HCT116 (cell line): ENCODE measurements at regions not wholly inside any gene's neighbourhood (a gene's known extent, or its start where the extent isn't known, plus 50 kb on each side); places are given as distances from the start of the nearest gene placed in this dataset.

Source experiments
- ATAC-seq: fragments of 200-7000 bp; cut with Tn5 transposase; 2 replicates; pipeline ENCODE4 v1.9.1; 2020; ENCODE audit warnings: mild to moderate bottlenecking, moderate library complexity
- BruUV-seq: library from RNA; stranded (reverse); fragments of 400-500 nt; replicated peaks from 2 replicates; lab custom pipeline; 2021; lab: Mats Ljungman, UMichigan
- CTCF ChIA-PET: fragments of 300-600 bp; sonication (Branson Sonifier 250); formaldehyde crosslinking; loops from one replicate; lab custom pipeline; 2021; ENCODE audit warnings: antibody characterized with exemption; lab: Charles Lee
- POLR2A ChIA-PET: fragments of 300-600, 350-600 bp; sonication (Branson Sonifier 250); formaldehyde crosslinking; loops from one replicate; lab custom pipeline; 2021; ENCODE audit warnings: antibody characterized with exemption; lab: Charles Lee
- RAD21 ChIA-PET, 2 experiments: fragments of 300-600 bp; sonication (Branson Sonifier 250); formaldehyde crosslinking; loops; one replicate each; lab custom pipeline; 2023; ENCODE audit warnings: low total read pairs in 2 of 2; ENCODE audit not compliant: uncharacterized antibody in 2 of 2, unreplicated experiment in 2 of 2, low non-redundant PET in 1 of 2; lab: Charles Lee
- DNase-seq: peaks from one replicate; pipeline ENCODE4 v3.0.0-alpha.2; 2010; ENCODE audit warnings: low read depth, low spot score
- H2AFZ ChIP-seq: fragments of 200-600 bp; shearing (Covaris generic), sonication (generic); 2 replicates; pipeline ENCODE4 v1.6.1; 2017; ENCODE audit warnings: low read depth, mixed run types, mixed read lengths, antibody characterized with exemption, low read length; ENCODE audit not compliant: poor library complexity, severe bottlenecking
- H3K27ac ChIP-seq: 2 replicates; pipeline ENCODE4 v1.5.1; 2012; ENCODE audit warnings: low read depth, low read length
- H3K27me3 ChIP-seq: fragments of 200-600 bp; sonication (generic); 2 replicates; pipeline ENCODE4 v1.6.1; 2016; ENCODE audit warnings: mixed run types, low read length, mixed read lengths; ENCODE audit not compliant: insufficient read depth
- H3K36me3 ChIP-seq, 2 experiments: fragments of 200-500 bp in 1 of 2; fragments of 200-600 bp in 1 of 2; sonication (Bioruptor generic) in 1 of 2; sonication (generic) in 1 of 2; 2 replicates each; pipeline versions ENCODE4 v1.5.1 to v1.6.1; 2014 to 2016; ENCODE audit warnings: low read length in 2 of 2, inconsistent platforms in 1 of 2, mixed read lengths in 1 of 2, mixed run types in 1 of 2; ENCODE audit not compliant: insufficient read depth in 2 of 2, control insufficient read depth in 1 of 2
- H3K4me1 ChIP-seq, 2 experiments: fragments of 200-600 bp in 1 of 2; sonication (generic) in 1 of 2; 2 replicates each; pipeline versions ENCODE4 v1.5.1 to v1.6.1; 2012 to 2017; ENCODE audit warnings: low read length in 2 of 2, inconsistent platforms in 1 of 2, mild to moderate bottlenecking in 1 of 2, mixed read lengths in 1 of 2, mixed run types in 1 of 2, moderate library complexity in 1 of 2; ENCODE audit not compliant: insufficient read depth in 2 of 2, control insufficient read depth in 1 of 2
- H3K4me2 ChIP-seq: fragments of 200-600 bp; sonication (generic); 2 replicates; pipeline ENCODE4 v1.6.1; 2017; ENCODE audit warnings: mixed run types, low read length, mixed read lengths
- H3K4me3 ChIP-seq, 2 experiments: fragments of 200-600 bp in 1 of 2; sonication (generic) in 1 of 2; replicated peaks in 1 of 2; 2 replicates each; pipeline ENCODE4 v1.5.1; 2011 to 2016; ENCODE audit warnings: low read length in 2 of 2, control low read depth in 1 of 2, low read depth in 1 of 2, mild to moderate bottlenecking in 1 of 2, mixed read lengths in 1 of 2, mixed run types in 1 of 2
- H3K79me2 ChIP-seq: fragments of 200-600 bp; sonication (generic); 2 replicates; pipeline ENCODE4 v1.6.1; 2017; ENCODE audit warnings: mild to moderate bottlenecking, mixed run types, low read length, moderate library complexity, mixed read lengths; ENCODE audit not compliant: insufficient read depth
- H3K9ac ChIP-seq: fragments of 200-600 bp; sonication (generic); 2 replicates; pipeline ENCODE4 v1.6.1; 2016; ENCODE audit warnings: low read length, mixed read lengths
- H3K9me2 ChIP-seq: fragments of 200-600 bp; sonication (generic), shearing (Covaris generic); 2 replicates; pipeline ENCODE4 v1.6.1; 2017; ENCODE audit warnings: mixed run types, mild to moderate bottlenecking, moderate library complexity; ENCODE audit not compliant: insufficient read depth
- H3K9me3 ChIP-seq, 2 experiments: fragments of 200-500 bp in 1 of 2; fragments of 200-600 bp in 1 of 2; sonication (Bioruptor generic) in 1 of 2; sonication (generic) in 1 of 2; 2 replicates each; pipeline ENCODE4 v1.6.1; 2014 to 2017; ENCODE audit warnings: low read length in 2 of 2, mixed read lengths in 2 of 2, inconsistent platforms in 1 of 2, low read depth in 1 of 2, mild to moderate bottlenecking in 1 of 2, mixed run types in 1 of 2, moderate library complexity in 1 of 2; ENCODE audit not compliant: control insufficient read depth in 1 of 2, insufficient read depth in 1 of 2
- H4K20me1 ChIP-seq: fragments of 200-600 bp; sonication (generic), shearing (Covaris generic); 2 replicates; pipeline ENCODE4 v1.6.1; 2017; ENCODE audit warnings: mixed run types, mild to moderate bottlenecking, moderate library complexity; ENCODE audit not compliant: insufficient read depth
- ATF3 ChIP-seq: IDR thresholded peaks from 2 replicates; pipeline ENCODE4 v1.6.1; 2012
- CEBPB ChIP-seq: IDR thresholded peaks from 2 replicates; pipeline ENCODE4 v1.6.1; 2012; ENCODE audit warnings: low read depth
- CTCF ChIP-seq, 3 experiments: fragments of 200-600 bp in 1 of 3; sonication (generic) in 1 of 3; IDR thresholded peaks in 2 of 3; conservative IDR thresholded peaks in 1 of 3; 2 replicates each; pipeline ENCODE4 v1.5.1; 2012 to 2017; ENCODE audit warnings: low read depth in 2 of 3, low read length in 2 of 3, antibody characterized with exemption in 1 of 3, borderline replicate concordance in 1 of 3, control low read depth in 1 of 3, mild to moderate bottlenecking in 1 of 3, mixed read lengths in 1 of 3, mixed run types in 1 of 3, moderate library complexity in 1 of 3; ENCODE audit not compliant: insufficient read depth in 1 of 3
- EGR1 ChIP-seq: IDR thresholded peaks from 2 replicates; pipeline ENCODE4 v1.6.1; 2012; ENCODE audit warnings: low read depth
- ELF1 ChIP-seq: IDR thresholded peaks from 2 replicates; pipeline ENCODE4 v1.6.1; 2012; ENCODE audit warnings: low read depth, borderline replicate concordance
- EZH2 ChIP-seq: fragments of 200-600 bp; sonication (generic); IDR thresholded peaks from 2 replicates; pipeline ENCODE4 v1.6.1; 2017; ENCODE audit warnings: antibody characterized with exemption, mixed run types
- EZH2phosphoT487 ChIP-seq: fragments of 200-600 bp; IDR thresholded peaks from 2 replicates; pipeline ENCODE4 v1.6.1; 2018; ENCODE audit warnings: antibody characterized with exemption, borderline replicate concordance
- FOSL1 ChIP-seq: IDR thresholded peaks from 2 replicates; pipeline ENCODE4 v1.6.1; 2012; ENCODE audit warnings: low read depth
- MAX ChIP-seq: IDR thresholded peaks from 2 replicates; pipeline ENCODE4 v1.6.1; 2012
- POLR2A ChIP-seq: IDR thresholded peaks from 2 replicates; pipeline ENCODE4 v1.7.0; 2011; ENCODE audit warnings: borderline replicate concordance; ENCODE audit not compliant: insufficient read depth, insufficient read length; ENCODE audit errors: extremely low read depth
- RAD21 ChIP-seq: IDR thresholded peaks from 2 replicates; pipeline ENCODE4 v1.6.1; 2012; ENCODE audit warnings: low read depth, mild to moderate bottlenecking
- SIN3A ChIP-seq: IDR thresholded peaks from 2 replicates; pipeline ENCODE4 v1.6.1; 2012; ENCODE audit warnings: low read depth
- SP1 ChIP-seq: IDR thresholded peaks from 2 replicates; pipeline ENCODE4 v1.6.1; 2012; ENCODE audit warnings: low read depth
- SRF ChIP-seq: IDR thresholded peaks from 2 replicates; pipeline ENCODE4 v1.6.1; 2012; ENCODE audit warnings: low read depth
- YY1 ChIP-seq: IDR thresholded peaks from 2 replicates; pipeline ENCODE4 v1.6.1; 2011; ENCODE audit warnings: low read length, low read depth, moderate library complexity, mild to moderate bottlenecking; ENCODE audit not compliant: insufficient replicate concordance; ENCODE audit errors: extremely low read depth
- ZBTB33 ChIP-seq: IDR thresholded peaks from 2 replicates; pipeline ENCODE4 v1.6.1; 2011; ENCODE audit warnings: mild to moderate bottlenecking, low read length, moderate library complexity; ENCODE audit not compliant: insufficient replicate concordance; ENCODE audit errors: extremely low read depth
- ZFX ChIP-seq: fragments of 450-650 bp; IDR thresholded peaks from 2 replicates; pipeline ENCODE4 v1.6.1; 2017
- ZNF274 ChIP-seq: fragments of 200-500 bp; sonication (Bioruptor generic); IDR thresholded peaks from 2 replicates; pipeline ENCODE4 v1.6.1; 2014; ENCODE audit warnings: mild to moderate bottlenecking, low read depth, low read length, inconsistent platforms
- intact Hi-C: fragments of 100-400 bp; cut with micrococcal nuclease; formaldehyde crosslinking; loops from 2 replicates; pipeline ENCODE4 v1.10.0; 2022

GRCh38 chr6:85747666-85748065 is 105.0 kb upstream of the SYNCRIP start:
- no peak for TF ChIP-seq EGR1
- TF ChIP-seq RAD21: no peak
- no peak for TF ChIP-seq MAX
- TF ChIP-seq SP1: no peak
- no peak for TF ChIP-seq CTCF (IDR thresholded peaks at IDR 0.05 in 2 of 3, conservative IDR thresholded peaks at IDR 0.05 in 1 of 3; ENCODE audit: borderline replicate concordance in 1 of 3, insufficient read depth in 1 of 3, low read depth in 2 of 3, low read length in 2 of 3)
- no peak for TF ChIP-seq ATF3
- no peak for TF ChIP-seq POLR2A
- no peak for TF ChIP-seq SRF
- no peak for TF ChIP-seq CEBPB
- no peak for TF ChIP-seq ZNF274
- TF ChIP-seq EZH2: no peak
- no peak for TF ChIP-seq ZFX
- no peak for TF ChIP-seq YY1
- no peak for TF ChIP-seq ELF1
- TF ChIP-seq EZH2phosphoT487: no peak
- TF ChIP-seq SIN3A: no peak
- no peak for TF ChIP-seq FOSL1
- TF ChIP-seq ZBTB33: no peak
- no peak overlapping the region for H3K4me2 ChIP-seq
- BruUV-seq: no TSS peak
- H3K27ac ChIP-seq: no peak overlapping the region
- no peak overlapping the region for H3K4me3 ChIP-seq
- no peak overlapping the region for H2AFZ ChIP-seq
- H3K9ac ChIP-seq: no peak overlapping the region
- no peaks in the 10 kb centered on the region for H3K4me1 ChIP-seq
- intact Hi-C loops: no loop called here
- RAD21 ChIA-PET: no interaction called here
- H3K9me3 ChIP-seq: no peaks in the 10 kb centered on the region
- no peaks in the 10 kb centered on the region for H3K36me3 ChIP-seq
- ATAC-seq (no peak), DNase-seq (no peak)
- POLR2A ChIA-PET: no interaction called here
- H3K9me2 ChIP-seq: no peaks in the 10 kb centered on the region
- CTCF ChIA-PET: interaction anchor here (1.0 kb wide), 1 partner anchor 9 kb away, joined by 3 read pairs; no protein-coding TSS in a partner anchor
- H3K27me3 ChIP-seq: no peaks in the 10 kb centered on the region
- H3K79me2 ChIP-seq: no peaks in the 10 kb centered on the region
- no peaks in the 10 kb centered on the region for H4K20me1 ChIP-seq
